GM18870 (cell line): ENCODE measurements at regions not wholly inside any gene's neighbourhood (a gene's known extent, or its start where the extent isn't known, plus 50 kb on each side); places are given as distances from the start of the nearest gene placed in this dataset.
"Not testable (repeated sequence)": the region's sequence is repeated elsewhere in the genome, so short reads cannot be mapped to it uniquely, and the experiment has no call there.

ENCODE experiments used
- ATAC-seq: cut with Tn5 transposase; IDR thresholded peaks from one replicate; pipeline ENCODE4 v1.9.1; 2021; ENCODE audit warnings: moderate library complexity; ENCODE audit not compliant: unreplicated experiment

- ATAC-seq, result not testable (repeated sequence)
Observed at GRCh38 chr12:116327992-116328391, 50.5 kb upstream of the MED13L start.

GRCh38 chr12:116331876-116332275, 54.4 kb upstream of the MED13L start:
- ATAC-seq, result no peak

DNA sequence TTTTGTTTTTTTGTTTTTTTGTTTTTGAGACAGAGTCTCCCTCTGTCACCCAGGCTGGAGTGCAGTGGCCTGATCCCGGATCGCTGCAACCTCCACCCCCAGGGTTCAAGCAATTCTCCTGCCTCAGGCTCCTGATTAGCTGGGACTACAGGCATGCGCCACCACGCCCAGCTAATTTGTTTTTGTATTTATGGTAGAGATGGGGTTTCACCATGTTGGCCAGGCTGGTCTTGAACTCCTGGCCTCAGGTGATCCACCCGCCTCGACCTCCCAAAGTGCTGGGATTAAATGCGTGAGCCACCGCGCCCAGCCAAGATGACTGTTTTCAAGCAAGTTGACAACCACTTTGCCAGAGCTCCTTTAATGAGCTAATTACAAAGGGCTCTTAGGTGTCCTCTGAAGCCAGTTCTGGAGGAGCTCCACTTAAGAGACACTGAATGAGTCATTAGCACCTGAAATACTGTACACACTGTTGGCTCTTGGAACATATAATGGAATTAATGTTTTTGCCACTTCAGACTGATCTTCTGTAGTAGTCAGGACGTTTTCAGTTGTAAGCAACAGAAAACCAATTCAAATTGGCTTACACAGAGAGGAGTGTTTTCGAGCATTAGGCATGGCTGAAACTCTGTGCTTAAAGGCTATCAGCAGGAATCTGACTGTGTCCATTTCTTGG, 55.4 kb upstream of the MED13L start:
- no peak for ATAC-seq

- no peak for ATAC-seq
Observed at GRCh38 chr12:116333402-116333801, 55.9 kb upstream of the MED13L start.

- ATAC-seq, result peak; percentile 82
Observed at GRCh38 chr12:116336542-116337065, 59.1 kb upstream of the MED13L start.

- no peak for ATAC-seq
Observed at GRCh38 chr12:116337312-116337711, 59.8 kb upstream of the MED13L start.

DNA sequence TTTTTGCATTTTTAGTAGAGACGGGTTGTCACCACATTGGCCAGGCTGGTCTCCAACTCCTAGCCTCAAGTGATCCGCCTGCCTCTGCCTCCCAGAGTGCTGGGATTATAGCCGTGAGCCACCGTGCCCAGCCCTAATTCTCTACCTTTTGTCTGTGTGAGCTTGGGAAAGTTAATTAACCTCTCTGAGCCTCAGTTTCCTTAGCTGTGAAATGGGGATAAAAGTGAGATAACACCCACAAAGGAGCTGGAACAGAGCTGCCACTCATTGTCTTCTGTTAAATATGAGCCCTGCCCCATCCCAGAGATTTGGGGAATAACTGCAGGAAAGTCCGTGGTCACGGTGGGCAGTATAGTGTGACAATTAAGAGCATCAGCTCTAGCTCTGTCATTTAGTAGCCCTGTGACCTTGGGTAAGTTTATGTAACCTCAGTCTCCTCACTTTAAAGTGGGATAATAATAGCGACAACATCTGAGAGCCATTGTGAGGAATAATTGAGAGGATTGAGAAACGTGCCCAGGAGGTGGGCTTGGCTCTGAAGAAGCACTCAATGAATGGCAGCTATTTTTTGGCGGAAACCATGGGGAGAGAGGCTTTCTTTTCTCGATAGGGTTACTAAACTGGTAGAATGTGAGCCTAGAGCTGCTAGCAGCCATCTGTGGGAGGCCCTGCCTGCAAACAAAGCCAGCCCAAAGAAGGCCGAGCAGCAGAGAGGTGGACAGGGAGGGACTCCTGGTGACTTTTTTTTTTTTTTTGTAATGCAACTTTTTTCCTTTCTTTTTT, 60.8 kb upstream of the MED13L start:
- ATAC-seq, result no peak

DNA sequence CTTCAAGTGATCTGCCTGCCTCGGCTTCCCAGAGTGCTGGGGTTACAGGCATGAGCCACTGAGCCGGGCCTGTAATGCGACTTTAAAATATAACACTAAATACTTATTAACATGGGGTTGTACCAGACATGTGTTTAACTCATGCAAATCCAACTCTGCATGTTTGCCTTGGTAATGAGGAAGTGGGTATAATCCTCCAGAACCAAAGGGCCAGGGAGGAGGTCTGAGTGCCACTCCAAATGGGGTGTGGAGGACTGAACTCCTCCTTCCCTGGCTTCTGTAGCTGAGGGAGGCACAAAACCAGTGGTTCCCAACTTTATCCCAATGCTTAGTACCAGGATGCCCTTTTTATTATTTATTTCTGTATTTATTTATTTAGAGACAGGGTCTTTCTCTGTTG, 61.6 kb upstream of the MED13L start:
- no peak for ATAC-seq

GRCh38 chr12:116339800-116340371, 62.4 kb upstream of the MED13L start:
- no peak for ATAC-seq

- no peak for ATAC-seq
Observed at GRCh38 chr12:116343331-116343884, 65.9 kb upstream of the MED13L start.

- ATAC-seq, result no peak
Observed at GRCh38 chr12:116346222-116346621, 68.7 kb upstream of the MED13L start.

DNA sequence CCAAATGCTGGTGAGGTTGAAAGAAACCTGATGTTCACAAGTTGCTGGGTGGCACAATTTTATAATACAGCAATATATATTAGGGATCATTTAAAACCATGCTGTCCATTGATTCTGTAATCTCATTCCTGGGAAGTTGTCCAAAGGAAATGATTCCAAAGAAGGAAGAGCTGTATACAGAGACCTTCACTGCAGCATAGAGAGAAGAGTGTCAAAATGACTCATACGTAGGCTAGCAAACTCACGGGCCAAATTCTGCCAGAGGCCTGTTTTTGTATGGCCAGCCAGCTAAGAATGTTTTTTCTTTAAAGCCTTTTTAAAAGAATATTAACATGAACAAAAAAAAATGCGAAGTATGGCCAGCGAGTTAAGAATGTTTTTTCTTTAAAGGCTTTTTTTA, 69.2 kb upstream of the MED13L start:
- no peak for ATAC-seq

- no peak for ATAC-seq
Observed at GRCh38 chr12:116347265-116347664, 69.8 kb upstream of the MED13L start.

DNA sequence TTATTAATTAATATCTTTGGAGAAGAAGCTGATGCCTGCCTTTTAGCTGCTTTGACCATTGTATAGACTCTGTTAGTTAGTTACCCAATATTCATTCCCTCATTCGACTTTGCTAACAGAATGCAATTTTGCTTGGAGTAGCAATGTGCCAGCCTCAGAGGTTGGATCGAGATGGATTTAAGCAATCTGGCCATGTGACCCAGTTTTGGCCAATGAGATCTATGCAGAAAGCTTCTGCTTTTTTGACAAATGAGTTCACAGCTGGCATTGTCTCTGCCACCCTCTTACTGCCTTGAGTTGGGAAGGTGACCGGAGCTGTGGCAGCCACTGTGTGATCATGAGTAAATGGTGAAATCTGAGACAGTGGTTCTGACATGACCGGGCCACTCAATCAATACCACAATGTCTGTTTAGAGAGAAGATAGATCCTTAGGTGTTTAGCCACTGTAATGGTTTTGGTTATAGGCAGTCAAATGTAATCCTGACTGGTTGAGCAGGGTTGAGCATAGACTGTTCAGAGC, 74.9 kb upstream of the MED13L start:
- ATAC-seq, result no peak

DNA sequence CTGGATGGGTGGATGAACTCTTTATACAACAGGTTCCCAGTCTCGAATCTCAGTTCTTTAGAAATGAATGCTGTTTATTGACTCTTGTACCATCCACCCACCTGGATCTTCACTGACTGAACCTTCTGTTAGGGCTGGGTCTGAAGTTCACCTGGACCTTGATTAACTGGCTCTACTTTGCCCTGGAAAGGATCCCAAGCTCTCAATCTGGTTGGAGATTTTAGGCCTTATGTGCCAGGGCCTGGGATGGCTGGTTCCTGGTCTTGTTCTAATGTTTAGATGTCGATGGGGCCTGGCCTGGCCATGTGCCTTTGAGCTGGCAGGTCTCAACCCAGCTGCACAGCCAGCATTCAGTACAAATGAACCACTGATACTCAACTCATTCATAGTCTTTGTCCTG, 76.5 kb upstream of the MED13L start:
- no peak for ATAC-seq

GRCh38 chr12:116354534-116354933, 77.0 kb upstream of the MED13L start:
- ATAC-seq, result no peak

DNA sequence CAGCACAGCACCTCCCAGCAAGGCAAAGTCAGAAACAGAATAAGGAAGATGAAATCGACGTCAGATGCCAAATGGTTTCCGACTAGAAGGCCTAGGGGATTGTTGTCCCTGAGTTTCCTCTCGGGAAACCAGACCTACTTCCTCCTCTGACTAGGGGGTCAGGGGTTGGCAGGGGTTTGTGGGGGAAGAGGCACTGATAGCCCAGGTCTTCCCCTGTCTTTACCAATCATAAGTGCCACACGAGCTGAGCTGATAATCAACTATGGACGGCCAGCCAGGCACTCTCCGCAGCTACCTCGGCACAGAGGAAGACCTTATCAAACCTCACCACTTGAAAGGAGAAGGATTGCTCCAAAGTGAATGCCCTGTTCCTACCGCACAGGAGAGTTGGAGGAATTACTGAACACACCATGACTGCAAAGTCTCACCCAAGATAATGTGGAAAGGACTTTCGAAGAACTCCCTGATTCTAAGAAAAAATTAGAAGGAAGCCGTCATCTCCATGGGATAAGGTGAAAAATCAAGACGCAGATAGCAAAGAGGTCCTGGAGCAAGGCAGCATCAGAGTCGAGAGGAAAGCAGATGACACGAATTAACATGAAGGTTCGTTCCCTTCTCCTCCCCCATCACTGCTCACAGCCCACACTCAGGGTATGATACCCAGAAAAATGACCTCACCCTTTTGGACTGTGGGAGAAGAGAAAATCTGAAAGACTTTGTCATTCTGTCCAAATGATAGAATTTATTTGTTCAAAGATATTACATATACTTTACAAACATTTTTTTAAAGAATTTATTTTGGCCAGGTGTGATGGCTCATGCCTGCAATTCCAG, 77.7 kb upstream of the MED13L start:
- ATAC-seq, result no peak

DNA sequence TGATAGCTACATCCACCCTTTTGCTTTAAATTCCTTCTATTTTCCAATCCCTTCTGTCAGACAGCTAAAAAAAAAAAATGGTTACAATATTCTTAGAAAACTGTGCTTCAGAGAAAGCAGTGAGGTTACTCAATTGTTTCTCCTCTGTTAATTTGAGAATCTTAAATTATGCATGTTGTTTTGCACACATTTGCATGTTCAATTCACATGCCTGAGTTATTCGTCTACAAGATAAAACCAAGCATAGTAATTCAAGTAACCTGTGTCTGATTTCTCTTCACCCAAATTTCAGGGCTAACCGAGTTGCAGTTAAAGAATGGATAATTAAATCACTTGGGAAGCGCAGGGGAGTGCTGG, 81.0 kb upstream of the MED13L start:
- ATAC-seq, result no peak

- no peak for ATAC-seq
Observed at GRCh38 chr12:116358893-116359761, 81.6 kb upstream of the MED13L start.
